ENCODE measurements at regions not wholly inside any gene's neighbourhood (a gene's known extent, or its start where the extent isn't known, plus 50 kb on each side); places are given as distances from the start of the nearest gene placed in this dataset.

DNA sequence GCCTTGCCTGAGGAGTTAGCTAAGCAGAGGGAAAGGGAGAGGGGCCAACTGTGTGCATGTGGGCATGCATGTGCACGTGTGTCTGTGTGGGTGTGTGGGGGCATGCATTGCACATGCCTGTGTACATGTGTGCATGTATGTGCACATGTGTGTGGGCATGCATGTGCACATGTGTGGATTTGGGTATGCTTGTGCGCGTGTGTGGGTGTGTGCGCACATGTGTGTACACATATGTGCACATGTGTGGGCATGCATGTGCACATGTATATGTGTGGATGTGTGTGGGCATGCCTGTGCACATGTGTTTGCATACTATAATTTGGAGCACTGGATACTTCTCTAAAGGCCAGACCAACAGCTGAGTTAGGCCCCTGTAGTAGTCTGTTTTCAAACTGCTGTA lies 350.0 kb downstream of the PRDM2 start:
- TF ChIP-seq, protein P1, sequence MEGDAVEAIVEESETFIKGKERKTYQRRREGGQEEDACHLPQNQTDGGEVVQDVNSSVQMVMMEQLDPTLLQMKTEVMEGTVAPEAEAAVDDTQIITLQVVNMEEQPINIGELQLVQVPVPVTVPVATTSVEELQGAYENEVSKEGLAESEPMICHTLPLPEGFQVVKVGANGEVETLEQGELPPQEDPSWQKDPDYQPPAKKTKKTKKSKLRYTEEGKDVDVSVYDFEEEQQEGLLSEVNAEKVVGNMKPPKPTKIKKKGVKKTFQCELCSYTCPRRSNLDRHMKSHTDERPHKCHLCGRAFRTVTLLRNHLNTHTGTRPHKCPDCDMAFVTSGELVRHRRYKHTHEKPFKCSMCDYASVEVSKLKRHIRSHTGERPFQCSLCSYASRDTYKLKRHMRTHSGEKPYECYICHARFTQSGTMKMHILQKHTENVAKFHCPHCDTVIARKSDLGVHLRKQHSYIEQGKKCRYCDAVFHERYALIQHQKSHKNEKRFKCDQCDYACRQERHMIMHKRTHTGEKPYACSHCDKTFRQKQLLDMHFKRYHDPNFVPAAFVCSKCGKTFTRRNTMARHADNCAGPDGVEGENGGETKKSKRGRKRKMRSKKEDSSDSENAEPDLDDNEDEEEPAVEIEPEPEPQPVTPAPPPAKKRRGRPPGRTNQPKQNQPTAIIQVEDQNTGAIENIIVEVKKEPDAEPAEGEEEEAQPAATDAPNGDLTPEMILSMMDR (conservative IDR thresholded peaks at IDR 0.05) = no peak
- no peak for TF ChIP-seq EZH2 (IDR thresholded peaks at IDR 0.05; ENCODE audit: low read depth)

All from PC-9 (cell line).